GM21423 (cell line): ENCODE measurements at regions not wholly inside any gene's neighbourhood (a gene's known extent, or its start where the extent isn't known, plus 50 kb on each side); places are given as distances from the start of the nearest gene placed in this dataset.
"Not testable (repeated sequence)": the region's sequence is repeated elsewhere in the genome, so short reads cannot be mapped to it uniquely, and the experiment has no call there.

ENCODE experiments used
- ATAC-seq: cut with Tn5 transposase; IDR thresholded peaks from one replicate; pipeline ENCODE4 v1.9.1; 2021; ENCODE audit warnings: mild to moderate bottlenecking, moderate library complexity; ENCODE audit not compliant: unreplicated experiment

GRCh38 chr12:28973491-28973890, 175.6 kb upstream of the FAR2 start:
- no peak for ATAC-seq

- no peak for ATAC-seq
Observed at GRCh38 chr12:28974166-28974565, 174.9 kb upstream of the FAR2 start.

- no peak for ATAC-seq
Observed at GRCh38 chr12:28974883-28975282, 174.2 kb upstream of the FAR2 start.

- no peak for ATAC-seq
Observed at GRCh38 chr12:28975564-28976340, 173.3 kb upstream of the FAR2 start.

- no peak for ATAC-seq
Observed at GRCh38 chr12:28980436-28980835, 168.6 kb upstream of the FAR2 start.

- no peak for ATAC-seq
Observed at GRCh38 chr12:28987538-28988324, 161.3 kb upstream of the FAR2 start.

GRCh38 chr12:28988325-28988704, 160.8 kb upstream of the FAR2 start:
- no peak for ATAC-seq

GRCh38 chr12:28991626-28992025, 157.5 kb upstream of the FAR2 start:
- ATAC-seq, result no peak

GRCh38 chr12:28993720-28994119, 155.4 kb upstream of the FAR2 start:
- ATAC-seq, result no peak

GRCh38 chr12:28994179-28994715, 154.8 kb upstream of the FAR2 start:
- no peak for ATAC-seq

- ATAC-seq, result no peak
Observed at GRCh38 chr12:28996688-28997087, 152.4 kb upstream of the FAR2 start.

GRCh38 chr12:28998662-28999120, 150.4 kb upstream of the FAR2 start:
- no peak for ATAC-seq

GRCh38 chr12:29004066-29004935, 144.8 kb upstream of the FAR2 start:
- ATAC-seq, result no peak

- ATAC-seq, result no peak
Observed at GRCh38 chr12:29004936-29005304, 144.2 kb upstream of the FAR2 start.

- no peak for ATAC-seq
Observed at GRCh38 chr12:29008786-29009185, 140.3 kb upstream of the FAR2 start.

GRCh38 chr12:29012673-29013072, 136.4 kb upstream of the FAR2 start:
- no peak for ATAC-seq

- not testable (repeated sequence) for ATAC-seq
Observed at GRCh38 chr12:29017532-29017931, 131.5 kb upstream of the FAR2 start.

GRCh38 chr12:29023436-29024076, 125.5 kb upstream of the FAR2 start:
- no peak for ATAC-seq

- no peak for ATAC-seq
Observed at GRCh38 chr12:29024117-29024516, 125.0 kb upstream of the FAR2 start.

- no peak for ATAC-seq
Observed at GRCh38 chr12:29025937-29026336, 123.1 kb upstream of the FAR2 start.

- ATAC-seq, result no peak
Observed at GRCh38 chr12:29026419-29026818, 122.7 kb upstream of the FAR2 start.
